Endothelial cell (in vitro differentiated cells): ENCODE measurements at regions not wholly inside any gene's neighbourhood (a gene's known extent, or its start where the extent isn't known, plus 50 kb on each side); places are given as distances from the start of the nearest gene placed in this dataset.
"Not testable (repeated sequence)": the region's sequence is repeated elsewhere in the genome, so short reads cannot be mapped to it uniquely, and the experiment has no call there.

Experiments used
- DNase-seq: peaks from one replicate; pipeline ENCODE4 v3.0.0; 2021; ENCODE audit warnings: low spot score
- H3K27ac Mint-ChIP-seq: one replicate; pipeline ENCODE4 v1.8.0; 2021; ENCODE audit warnings: mixed read lengths, inconsistent platforms; ENCODE audit not compliant: unreplicated experiment
- H3K27me3 Mint-ChIP-seq: one replicate; pipeline ENCODE4 v1.8.0; 2021; ENCODE audit warnings: mild to moderate bottlenecking, moderate library complexity, mixed read lengths, inconsistent platforms; ENCODE audit not compliant: unreplicated experiment
- H3K36me3 Mint-ChIP-seq: one replicate; pipeline ENCODE4 v1.8.0; 2021; ENCODE audit warnings: mild to moderate bottlenecking, low read depth, mixed read lengths, inconsistent platforms; ENCODE audit not compliant: unreplicated experiment
- H3K4me1 Mint-ChIP-seq: one replicate; pipeline ENCODE4 v1.8.0; 2021; ENCODE audit warnings: mild to moderate bottlenecking, mixed read lengths, inconsistent platforms; ENCODE audit not compliant: unreplicated experiment
- H3K4me3 Mint-ChIP-seq: one replicate; pipeline ENCODE4 v1.8.0; 2021; ENCODE audit warnings: mild to moderate bottlenecking, mixed read lengths, inconsistent platforms; ENCODE audit not compliant: unreplicated experiment
- H3K9me3 Mint-ChIP-seq: one replicate; pipeline ENCODE4 v1.8.0; 2021; ENCODE audit warnings: mixed read lengths, inconsistent platforms; ENCODE audit not compliant: unreplicated experiment
- CTCF ChIP-seq: fragments of 200-600 bp; sonication (generic); IDR thresholded peaks from one replicate; pipeline ENCODE4 v1.5.0; 2021; ENCODE audit warnings: antibody characterized with exemption; ENCODE audit not compliant: unreplicated experiment

- Mint-ChIP-seq H3K4me1 (peaks cover 32% of the 10 kb centered on the region), H3K9me3 (no peaks in the 10 kb centered on the region), H3K4me3 (no peak overlapping the region)
These were observed 436.0 kb upstream of the NR5A2 start for GRCh38 chr1:199591468-199591867.

GRCh38 chr1:199593475-199593874 is 434.0 kb upstream of the NR5A2 start:
- Mint-ChIP-seq H3K36me3 (no peaks in the 10 kb centered on the region), H3K9me3 (no peaks in the 10 kb centered on the region), H3K4me3 (no peak overlapping the region), H3K27ac (no peak overlapping the region), H3K27me3 (peaks cover 2% of the 10 kb centered on the region), H3K4me1 (peaks cover 32% of the 10 kb centered on the region)
- no peak for DNase-seq
- TF ChIP-seq CTCF: no peak

More at GRCh38 chr1:199591468-199591867, 436.0 kb upstream of the NR5A2 start:
- no peak for TF ChIP-seq CTCF
- Mint-ChIP-seq H3K36me3 (no peaks in the 10 kb centered on the region), H3K27me3 (peaks cover 2% of the 10 kb centered on the region), H3K27ac (no peak overlapping the region)
- DNase-seq: no peak

GRCh38 chr1:199596448-199596847 is 431.1 kb upstream of the NR5A2 start:
- not testable (repeated sequence) for H3K4me3 Mint-ChIP-seq, H3K9me3 Mint-ChIP-seq

GRCh38 chr1:199597152-199597551 is 430.4 kb upstream of the NR5A2 start:
- Mint-ChIP-seq H3K27ac (no peak overlapping the region), H3K4me1 (peaks cover 9% of the 10 kb centered on the region), H3K27me3 (no peaks in the 10 kb centered on the region), H3K4me3 (no peak overlapping the region), H3K36me3 (no peaks in the 10 kb centered on the region), H3K9me3 (no peaks in the 10 kb centered on the region)
- no peak for TF ChIP-seq CTCF
- no peak for DNase-seq

More at GRCh38 chr1:199596448-199596847, 431.1 kb upstream of the NR5A2 start:
- not testable (repeated sequence) for H3K36me3 Mint-ChIP-seq, H3K4me1 Mint-ChIP-seq, H3K27ac Mint-ChIP-seq, DNase-seq, H3K27me3 Mint-ChIP-seq

- no peaks in the 10 kb centered on the region for H3K9me3 Mint-ChIP-seq
- H3K4me1 Mint-ChIP-seq: no peaks in the 10 kb centered on the region
- no peaks in the 10 kb centered on the region for H3K36me3 Mint-ChIP-seq
- H3K27ac Mint-ChIP-seq: no peak overlapping the region
- no peaks in the 10 kb centered on the region for H3K27me3 Mint-ChIP-seq
- H3K4me3 Mint-ChIP-seq: no peak overlapping the region
- TF ChIP-seq CTCF: no peak
- no peak for DNase-seq
These were observed 419.1 kb upstream of the NR5A2 start for GRCh38 chr1:199608414-199608813.
